CD4-positive, alpha-beta T cell (primary cell): ENCODE measurements at regions not wholly inside any gene's neighbourhood (a gene's known extent, or its start where the extent isn't known, plus 50 kb on each side); places are given as distances from the start of the nearest gene placed in this dataset.

Source experiments
- ATAC-seq: fragments of 200-7000 bp; cut with Tn5 transposase; one replicate; pipeline ENCODE4 v1.10.0; 2022; ENCODE audit warnings: mild to moderate bottlenecking; ENCODE audit not compliant: poor library complexity
- CTCF ChIA-PET: fragments of 350-600 bp; sonication (Branson Sonifier 250); formaldehyde crosslinking; loops from one replicate; lab custom pipeline; 2021; ENCODE audit warnings: antibody characterized with exemption, inconsistent platforms; lab: Charles Lee
- POLR2A ChIA-PET: fragments of 350-600 bp; sonication (Branson Sonifier 250); formaldehyde crosslinking; loops from one replicate; lab custom pipeline; 2021; ENCODE audit warnings: antibody characterized with exemption, inconsistent platforms; lab: Charles Lee
- DNase-seq, 14 experiments: peaks; one replicate each; pipeline ENCODE4 v3.0.0-alpha.2; 2013 to 2020; ENCODE audit warnings: mixed read lengths in 2 of 14
- H3K27ac ChIP-seq, 2 donors: one replicate each; pipeline versions ENCODE4 v1.5.1 to v1.7.0; 2013; ENCODE audit warnings: low read length in 2 of 2, low read depth in 1 of 2, mild to moderate bottlenecking in 1 of 2
- H3K27me3 ChIP-seq, 2 experiments: 1 replicate in 1 of 2; 2 replicates in 1 of 2; pipeline versions ENCODE4 v1.6.1 to v1.7.0; 2013; ENCODE audit warnings: low read length in 2 of 2, control low read depth in 1 of 2, mild to moderate bottlenecking in 1 of 2, moderate library complexity in 1 of 2; ENCODE audit not compliant: insufficient read depth in 2 of 2, control insufficient read depth in 1 of 2
- H3K36me3 ChIP-seq: one replicate; pipeline ENCODE4 v1.6.1; 2013; ENCODE audit warnings: low read length, control low read depth; ENCODE audit not compliant: insufficient read depth
- H3K4me1 ChIP-seq: one replicate; pipeline ENCODE4 v1.6.1; 2013; ENCODE audit warnings: low read length, control low read depth; ENCODE audit not compliant: insufficient read depth
- H3K4me3 ChIP-seq: one replicate; pipeline ENCODE4 v1.5.1; 2013; ENCODE audit warnings: mild to moderate bottlenecking, low read length, moderate library complexity
- H3K9me3 ChIP-seq, 2 experiments: 1 replicate in 1 of 2; 2 replicates in 1 of 2; pipeline versions ENCODE4 v1.6.1 to v1.7.0; 2013; ENCODE audit warnings: low read length in 2 of 2, mild to moderate bottlenecking in 2 of 2, control low read depth in 1 of 2, moderate library complexity in 1 of 2; ENCODE audit not compliant: control insufficient read depth in 1 of 2, insufficient read depth in 1 of 2
- H3K27ac Mint-ChIP-seq: one replicate; pipeline ENCODE4 v1.8.0; 2020; ENCODE audit warnings: mixed read lengths
- H3K27me3 Mint-ChIP-seq: one replicate; pipeline ENCODE4 v1.8.0; 2021; ENCODE audit warnings: mixed read lengths
- H3K36me3 Mint-ChIP-seq: one replicate; pipeline ENCODE4 v1.8.0; 2021; ENCODE audit warnings: low read depth, mixed read lengths
- H3K4me1 Mint-ChIP-seq: one replicate; pipeline ENCODE4 v1.8.0; 2021; ENCODE audit warnings: low read depth, mixed read lengths
- H3K4me3 Mint-ChIP-seq: one replicate; pipeline ENCODE4 v1.8.0; 2020; ENCODE audit warnings: mild to moderate bottlenecking, mixed read lengths
- H3K9me3 Mint-ChIP-seq: one replicate; pipeline ENCODE4 v1.8.0; 2020; ENCODE audit warnings: mixed read lengths
- intact Hi-C, 2 experiments: fragments of 100-400 bp; cut with DNase I in 1 of 2; cut with micrococcal nuclease in 1 of 2; formaldehyde crosslinking; loops; one replicate each; pipeline versions ENCODE4 v1.15.1 to v1.9.0; 2023 to 2025; cut with DNase I, micrococcal nuclease
- TF ChIP-seq, protein P1 (sequence below): fragments of 200-600 bp; IDR thresholded peaks from one replicate; pipeline ENCODE4 v1.8.0; 2022; ENCODE audit warnings: antibody characterized with exemption, mild to moderate bottlenecking

DNA sequence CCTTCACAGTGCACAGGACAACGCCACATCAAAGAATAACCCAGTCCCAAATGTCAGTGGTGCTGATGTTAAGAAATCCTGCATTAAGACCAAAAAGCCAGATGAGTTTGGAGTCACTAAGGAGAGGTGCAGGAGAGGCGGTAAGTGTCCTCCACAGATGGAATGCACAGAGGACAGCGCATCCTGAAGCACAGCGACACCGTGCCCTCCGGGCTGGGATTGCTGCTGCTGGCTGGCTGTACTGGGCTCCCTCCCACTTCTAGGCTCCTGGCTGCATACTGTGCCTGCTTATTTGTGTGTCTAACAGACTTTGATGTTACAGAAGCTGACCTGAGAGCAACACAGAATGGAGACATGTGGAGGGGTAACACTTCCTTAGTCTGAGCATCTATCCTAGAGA, 325.6 kb upstream of the BOD1L1 start:
- Histone ChIP-seq H3K4me1 (no peaks in the 10 kb centered on the region), H3K4me3 (no peak overlapping the region), H3K27ac (no peak overlapping the region), H3K27me3 (no peaks in the 10 kb centered on the region), H3K36me3 (no peaks in the 10 kb centered on the region), H3K9me3 (peaks cover 0 to 12% of the 10 kb centered on the region in 2 experiments)
- H3K36me3 Mint-ChIP-seq = no peaks in the 10 kb centered on the region
- H3K4me1 Mint-ChIP-seq = no peaks in the 10 kb centered on the region
- TF ChIP-seq, protein P1, sequence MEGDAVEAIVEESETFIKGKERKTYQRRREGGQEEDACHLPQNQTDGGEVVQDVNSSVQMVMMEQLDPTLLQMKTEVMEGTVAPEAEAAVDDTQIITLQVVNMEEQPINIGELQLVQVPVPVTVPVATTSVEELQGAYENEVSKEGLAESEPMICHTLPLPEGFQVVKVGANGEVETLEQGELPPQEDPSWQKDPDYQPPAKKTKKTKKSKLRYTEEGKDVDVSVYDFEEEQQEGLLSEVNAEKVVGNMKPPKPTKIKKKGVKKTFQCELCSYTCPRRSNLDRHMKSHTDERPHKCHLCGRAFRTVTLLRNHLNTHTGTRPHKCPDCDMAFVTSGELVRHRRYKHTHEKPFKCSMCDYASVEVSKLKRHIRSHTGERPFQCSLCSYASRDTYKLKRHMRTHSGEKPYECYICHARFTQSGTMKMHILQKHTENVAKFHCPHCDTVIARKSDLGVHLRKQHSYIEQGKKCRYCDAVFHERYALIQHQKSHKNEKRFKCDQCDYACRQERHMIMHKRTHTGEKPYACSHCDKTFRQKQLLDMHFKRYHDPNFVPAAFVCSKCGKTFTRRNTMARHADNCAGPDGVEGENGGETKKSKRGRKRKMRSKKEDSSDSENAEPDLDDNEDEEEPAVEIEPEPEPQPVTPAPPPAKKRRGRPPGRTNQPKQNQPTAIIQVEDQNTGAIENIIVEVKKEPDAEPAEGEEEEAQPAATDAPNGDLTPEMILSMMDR = no peak
- H3K4me3 Mint-ChIP-seq = no peak overlapping the region
- CTCF ChIA-PET = no interaction called here
- no peak overlapping the region for H3K27ac Mint-ChIP-seq
- H3K9me3 Mint-ChIP-seq = no peaks in the 10 kb centered on the region
- POLR2A ChIA-PET = no interaction called here
- ATAC-seq (no peak), DNase-seq (no peak)
- intact Hi-C loops = no loop called here
- no peaks in the 10 kb centered on the region for H3K27me3 Mint-ChIP-seq

DNA sequence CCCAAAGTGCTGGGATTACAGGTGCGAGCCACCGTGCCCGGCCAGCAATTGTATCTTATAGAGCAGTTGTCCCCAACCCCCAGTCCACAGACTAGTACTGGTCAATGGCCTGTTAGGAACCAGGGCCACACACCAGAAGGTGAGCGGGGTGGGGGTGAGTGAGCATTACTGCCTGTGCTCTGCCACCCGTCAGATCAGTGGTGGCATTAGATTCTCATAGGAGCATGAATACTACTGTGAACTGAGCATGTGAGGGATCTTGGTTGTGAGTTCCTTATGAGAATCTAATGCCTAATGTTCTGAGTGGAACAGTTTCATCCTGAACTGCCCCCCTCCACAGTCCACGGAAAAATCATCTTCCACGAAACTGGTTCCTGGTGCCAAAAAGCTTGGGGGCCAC, 328.0 kb upstream of the BOD1L1 start:
- TF ChIP-seq, protein P1 = no peak
- H3K27me3 Mint-ChIP-seq = no peaks in the 10 kb centered on the region
- H3K27ac ChIP-seq = no peak overlapping the region
- H3K9me3 Mint-ChIP-seq = no peaks in the 10 kb centered on the region
- H3K4me3 Mint-ChIP-seq = no peak overlapping the region
- no peak overlapping the region for H3K4me3 ChIP-seq
- H3K4me1 Mint-ChIP-seq = no peaks in the 10 kb centered on the region
- no peaks in the 10 kb centered on the region for H3K27me3 ChIP-seq
- CTCF ChIA-PET = no interaction called here
- no peak for ATAC-seq
- POLR2A ChIA-PET = no interaction called here
- H3K4me1 ChIP-seq = no peaks in the 10 kb centered on the region
- H3K27ac Mint-ChIP-seq = no peak overlapping the region
- DNase-seq = no peak
- H3K9me3 ChIP-seq = peaks cover 0 to 12% of the 10 kb centered on the region in 2 experiments
- intact Hi-C loops = no loop called here
- no peaks in the 10 kb centered on the region for H3K36me3 Mint-ChIP-seq
- no peaks in the 10 kb centered on the region for H3K36me3 ChIP-seq

DNA sequence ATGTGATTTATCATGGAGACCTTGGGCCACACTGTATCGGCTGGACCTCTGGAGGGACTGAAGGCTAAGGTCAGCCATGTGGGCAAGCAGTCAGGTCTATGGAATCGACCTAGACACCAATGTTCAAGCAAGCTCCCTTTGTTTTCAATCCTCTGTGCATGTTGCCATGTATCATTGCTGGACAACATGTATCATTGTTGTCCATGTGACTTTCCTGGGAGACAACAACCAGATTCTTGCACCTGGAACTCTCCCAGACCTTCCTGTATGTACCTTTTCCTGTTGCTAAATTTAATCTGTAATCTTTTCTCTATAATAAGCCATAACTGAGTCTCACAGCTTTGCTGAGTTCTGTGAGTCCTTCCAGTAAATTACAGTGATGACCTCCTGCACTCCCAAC, 329.4 kb upstream of the BOD1L1 start:
- intact Hi-C loops = no loop called here
- ATAC-seq = no peak
- Mint-ChIP-seq H3K9me3 (no peaks in the 10 kb centered on the region), H3K4me1 (no peaks in the 10 kb centered on the region), H3K27me3 (no peaks in the 10 kb centered on the region), H3K36me3 (no peaks in the 10 kb centered on the region), H3K4me3 (no peak overlapping the region), H3K27ac (no peak overlapping the region)
- TF ChIP-seq, protein P1 = no peak
- Histone ChIP-seq H3K4me3 (no peak overlapping the region), H3K27ac (no peak overlapping the region), H3K4me1 (no peaks in the 10 kb centered on the region), H3K36me3 (no peaks in the 10 kb centered on the region), H3K27me3 (no peaks in the 10 kb centered on the region), H3K9me3 (peaks cover 0 to 12% of the 10 kb centered on the region in 2 experiments)
- ChIA-PET POLR2A (no interaction called here), CTCF (no interaction called here)
- DNase-seq = no peak
